CD8-positive, alpha-beta memory T cell (primary cell): ENCODE measurements at regions not wholly inside any gene's neighbourhood (a gene's known extent, or its start where the extent isn't known, plus 50 kb on each side); places are given as distances from the start of the nearest gene placed in this dataset.
A peak's percentile ranks its signal among the peaks of the same experiment; 100 is the strongest.

Source experiments
- CTCF ChIA-PET: fragments of 350-600 bp; sonication (Branson Sonifier 250); formaldehyde crosslinking; loops from one replicate; lab custom pipeline; 2021; ENCODE audit warnings: antibody characterized with exemption; lab: Charles Lee
- POLR2A ChIA-PET: fragments of 350-600 bp; sonication (Branson Sonifier 250); formaldehyde crosslinking; loops from one replicate; lab custom pipeline; 2021; ENCODE audit warnings: antibody characterized with exemption; lab: Charles Lee
- DNase-seq, 5 donors: peaks; one replicate each; pipeline versions ENCODE4 v3.0.0 to v3.0.0-alpha.2; 2020 to 2022; ENCODE audit warnings: mixed read lengths in 1 of 5
- H3K27ac ChIP-seq: one replicate; pipeline ENCODE4 v1.7.0; 2013; ENCODE audit warnings: low read depth, mild to moderate bottlenecking, low read length, moderate library complexity
- H3K27me3 ChIP-seq: 2 replicates; pipeline ENCODE4 v1.7.0; 2013; ENCODE audit warnings: low read length, mild to moderate bottlenecking; ENCODE audit not compliant: insufficient read depth, poor library complexity, severe bottlenecking
- H3K36me3 ChIP-seq: 2 replicates; pipeline ENCODE4 v1.7.0; 2013; ENCODE audit warnings: mild to moderate bottlenecking, low read length, moderate library complexity; ENCODE audit not compliant: insufficient read depth
- H3K4me1 ChIP-seq: 2 replicates; pipeline ENCODE4 v1.7.0; 2013; ENCODE audit warnings: mild to moderate bottlenecking, low read length, moderate library complexity; ENCODE audit not compliant: insufficient read depth
- H3K4me3 ChIP-seq: 2 replicates; pipeline ENCODE4 v1.7.0; 2013; ENCODE audit warnings: mild to moderate bottlenecking, low read length
- H3K9me3 ChIP-seq: 2 replicates; pipeline ENCODE4 v1.7.0; 2013; ENCODE audit warnings: mild to moderate bottlenecking, low read length
- H3K27ac Mint-ChIP-seq, 8 donors: one replicate each; pipeline ENCODE4 v1.8.0; 2020 to 2021; ENCODE audit warnings: mixed read lengths in 8 of 8, mild to moderate bottlenecking in 6 of 8, inconsistent platforms in 3 of 8, moderate library complexity in 3 of 8
- H3K27me3 Mint-ChIP-seq, 2 donors: one replicate each; pipeline ENCODE4 v1.8.0; 2020 to 2021; ENCODE audit warnings: mixed read lengths in 2 of 2, mild to moderate bottlenecking in 1 of 2, moderate library complexity in 1 of 2
- H3K36me3 Mint-ChIP-seq, 3 donors: one replicate each; pipeline ENCODE4 v1.8.0; 2020 to 2021; ENCODE audit warnings: mixed read lengths in 3 of 3, inconsistent platforms in 1 of 3, mild to moderate bottlenecking in 1 of 3
- H3K4me1 Mint-ChIP-seq, 3 donors: one replicate each; pipeline ENCODE4 v1.8.0; 2020 to 2021; ENCODE audit warnings: mixed read lengths in 3 of 3, inconsistent platforms in 1 of 3, mild to moderate bottlenecking in 1 of 3
- H3K4me3 Mint-ChIP-seq, 7 donors: one replicate each; pipeline ENCODE4 v1.8.0; 2020 to 2021; ENCODE audit warnings: mixed read lengths in 7 of 7, mild to moderate bottlenecking in 6 of 7, moderate library complexity in 4 of 7, inconsistent platforms in 2 of 7
- H3K9me3 Mint-ChIP-seq, 5 donors: one replicate each; pipeline ENCODE4 v1.8.0; 2020 to 2022; ENCODE audit warnings: mixed read lengths in 5 of 5, mild to moderate bottlenecking in 3 of 5, moderate library complexity in 2 of 5, inconsistent platforms in 1 of 5

- no peak overlapping the region for H3K4me3 ChIP-seq
- peaks cover 0 to 1% (median 0%) of the 10 kb centered on the region in 5 donors for H3K9me3 Mint-ChIP-seq
- no peak overlapping the region for H3K27ac Mint-ChIP-seq
- no peaks in the 10 kb centered on the region for H3K4me1 ChIP-seq
- no peak overlapping the region for H3K27ac ChIP-seq
- peaks cover 0 to 9% (median 0%) of the 10 kb centered on the region in 3 donors for H3K36me3 Mint-ChIP-seq
- DNase-seq = no peak
- ChIA-PET CTCF (no interaction called here), POLR2A (no interaction called here)
- H3K4me1 Mint-ChIP-seq = no peaks in the 10 kb centered on the region
- no peaks in the 10 kb centered on the region for H3K36me3 ChIP-seq
- peaks cover 4 to 10% of the 10 kb centered on the region in 2 donors for H3K27me3 Mint-ChIP-seq
- H3K4me3 Mint-ChIP-seq = no peak overlapping the region
- H3K9me3 ChIP-seq = no peaks in the 10 kb centered on the region
- H3K27me3 ChIP-seq = no peaks in the 10 kb centered on the region
Observed at GRCh38 chr6:19998541-19998940, 161.4 kb downstream of the ID4 start.

GRCh38 chr6:19999319-20000191, 162.4 kb downstream of the ID4 start:
- Histone ChIP-seq H3K9me3 (no peaks in the 10 kb centered on the region), H3K4me3 (no peak overlapping the region), H3K27ac (no peak overlapping the region), H3K36me3 (no peaks in the 10 kb centered on the region), H3K27me3 (no peaks in the 10 kb centered on the region), H3K4me1 (no peaks in the 10 kb centered on the region)
- H3K4me3 Mint-ChIP-seq = no peak overlapping the region
- H3K27ac Mint-ChIP-seq = no peak overlapping the region
- no peak for DNase-seq
- peaks cover 2 to 6% of the 10 kb centered on the region in 2 donors for H3K27me3 Mint-ChIP-seq
- peaks cover 0 to 1% (median 0%) of the 10 kb centered on the region in 5 donors for H3K9me3 Mint-ChIP-seq
- peaks cover 0 to 9% (median 0%) of the 10 kb centered on the region in 3 donors for H3K36me3 Mint-ChIP-seq
- H3K4me1 Mint-ChIP-seq = no peaks in the 10 kb centered on the region
- CTCF ChIA-PET = no interaction called here
- POLR2A ChIA-PET = no interaction called here

GRCh38 chr6:20001286-20001685, 164.1 kb downstream of the ID4 start:
- DNase-seq = no peak
- Mint-ChIP-seq H3K27ac (peak overlapping the region in 1 of 8 donors; percentile 47), H3K4me1 (no peaks in the 10 kb centered on the region), H3K36me3 (peaks cover 0 to 9% (median 0%) of the 10 kb centered on the region in 3 donors), H3K9me3 (peaks cover 0 to 1% (median 0%) of the 10 kb centered on the region in 5 donors), H3K4me3 (no peak overlapping the region), H3K27me3 (peaks cover 4 to 7% of the 10 kb centered on the region in 2 donors)
- Histone ChIP-seq H3K4me1 (no peaks in the 10 kb centered on the region), H3K9me3 (no peaks in the 10 kb centered on the region), H3K27me3 (no peaks in the 10 kb centered on the region), H3K36me3 (no peaks in the 10 kb centered on the region), H3K27ac (no peak overlapping the region), H3K4me3 (no peak overlapping the region)
- ChIA-PET CTCF (no interaction called here), POLR2A (no interaction called here)

GRCh38 chr6:20006037-20006436, 168.9 kb downstream of the ID4 start:
- Histone ChIP-seq H3K27me3 (no peaks in the 10 kb centered on the region), H3K9me3 (no peaks in the 10 kb centered on the region), H3K4me3 (no peak overlapping the region), H3K36me3 (no peaks in the 10 kb centered on the region), H3K4me1 (no peaks in the 10 kb centered on the region), H3K27ac (no peak overlapping the region)
- Mint-ChIP-seq H3K27ac (no peak overlapping the region), H3K36me3 (no peaks in the 10 kb centered on the region), H3K4me1 (no peaks in the 10 kb centered on the region), H3K27me3 (peaks cover 8 to 22% of the 10 kb centered on the region in 2 donors), H3K9me3 (no peaks in the 10 kb centered on the region), H3K4me3 (no peak overlapping the region)
- POLR2A ChIA-PET = no interaction called here
- DNase-seq = no peak
- CTCF ChIA-PET = no interaction called here

GRCh38 chr6:20008131-20008530, 171.0 kb downstream of the ID4 start:
- ChIA-PET POLR2A (no interaction called here), CTCF (no interaction called here)
- H3K4me3 Mint-ChIP-seq = no peak overlapping the region
- no peaks in the 10 kb centered on the region for H3K4me1 ChIP-seq
- no peaks in the 10 kb centered on the region for H3K27me3 ChIP-seq
- no peak overlapping the region for H3K4me3 ChIP-seq
- H3K4me1 Mint-ChIP-seq = no peaks in the 10 kb centered on the region
- peaks cover 8 to 24% of the 10 kb centered on the region in 2 donors for H3K27me3 Mint-ChIP-seq
- H3K9me3 Mint-ChIP-seq = no peaks in the 10 kb centered on the region
- H3K36me3 ChIP-seq = no peaks in the 10 kb centered on the region
- H3K9me3 ChIP-seq = no peaks in the 10 kb centered on the region
- H3K36me3 Mint-ChIP-seq = no peaks in the 10 kb centered on the region
- DNase-seq = no peak
- no peak overlapping the region for H3K27ac Mint-ChIP-seq
- H3K27ac ChIP-seq = no peak overlapping the region

- POLR2A ChIA-PET = no interaction called here
- no peak for DNase-seq
- H3K4me3 ChIP-seq = no peak overlapping the region
- Mint-ChIP-seq H3K9me3 (no peaks in the 10 kb centered on the region), H3K4me1 (no peaks in the 10 kb centered on the region), H3K36me3 (peaks cover 0 to 1% (median 0%) of the 10 kb centered on the region in 3 donors), H3K27ac (no peak overlapping the region), H3K27me3 (peaks cover 7 to 21% of the 10 kb centered on the region in 2 donors), H3K4me3 (no peak overlapping the region)
- CTCF ChIA-PET = no interaction called here
- H3K9me3 ChIP-seq = no peaks in the 10 kb centered on the region
- H3K27ac ChIP-seq = no peak overlapping the region
- no peaks in the 10 kb centered on the region for H3K4me1 ChIP-seq
- H3K27me3 ChIP-seq = no peaks in the 10 kb centered on the region
- no peaks in the 10 kb centered on the region for H3K36me3 ChIP-seq
Observed at GRCh38 chr6:20013066-20013861, 176.1 kb downstream of the ID4 start.

- Mint-ChIP-seq H3K4me1 (no peaks in the 10 kb centered on the region), H3K36me3 (peaks cover 0 to 1% (median 0%) of the 10 kb centered on the region in 3 donors), H3K9me3 (no peaks in the 10 kb centered on the region), H3K4me3 (no peak overlapping the region), H3K27me3 (peaks cover 5 to 12% of the 10 kb centered on the region in 2 donors), H3K27ac (peak overlapping the region in 1 of 8 donors; percentile 6)
- ChIA-PET POLR2A (no interaction called here), CTCF (no interaction called here)
- Histone ChIP-seq H3K4me3 (no peak overlapping the region), H3K27ac (no peak overlapping the region), H3K9me3 (no peaks in the 10 kb centered on the region), H3K27me3 (no peaks in the 10 kb centered on the region), H3K4me1 (no peaks in the 10 kb centered on the region), H3K36me3 (no peaks in the 10 kb centered on the region)
- no peak for DNase-seq
Observed at GRCh38 chr6:20014508-20014907, 177.3 kb downstream of the ID4 start.

- no peaks in the 10 kb centered on the region for H3K36me3 ChIP-seq
- Mint-ChIP-seq H3K4me1 (peaks cover 20 to 22% (median 22%) of the 10 kb centered on the region in 3 donors), H3K36me3 (peaks cover 0 to 1% (median 0%) of the 10 kb centered on the region in 3 donors), H3K4me3 (no peak overlapping the region), H3K9me3 (no peaks in the 10 kb centered on the region), H3K27me3 (no peaks in the 10 kb centered on the region), H3K27ac (no peak overlapping the region)
- CTCF ChIA-PET = no interaction called here
- H3K4me3 ChIP-seq = no peak overlapping the region
- peaks cover 10% of the 10 kb centered on the region for H3K4me1 ChIP-seq
- no peaks in the 10 kb centered on the region for H3K9me3 ChIP-seq
- no peaks in the 10 kb centered on the region for H3K27me3 ChIP-seq
- POLR2A ChIA-PET = no interaction called here
- no peak for DNase-seq
- H3K27ac ChIP-seq = no peak overlapping the region
Observed at GRCh38 chr6:20020526-20020925, 183.4 kb downstream of the ID4 start.
